ENCODE measurements at regions not wholly inside any gene's neighbourhood (a gene's known extent, or its start where the extent isn't known, plus 50 kb on each side); places are given as distances from the start of the nearest gene placed in this dataset.
A peak's percentile ranks its signal among the peaks of the same experiment; 100 is the strongest.
"Not testable (repeated sequence)": the region's sequence is repeated elsewhere in the genome, so short reads cannot be mapped to it uniquely, and the experiment has no call there.

- DNase-seq, result no peak
Observed at GRCh38 chr5:15013654-15014463, 142.3 kb upstream of the ANKH start.

GRCh38 chr5:15012061-15012460 is 140.5 kb upstream of the ANKH start:
- no peak for DNase-seq

- no peak for DNase-seq
Observed at GRCh38 chr5:15010936-15011335, 139.4 kb upstream of the ANKH start.

DNA sequence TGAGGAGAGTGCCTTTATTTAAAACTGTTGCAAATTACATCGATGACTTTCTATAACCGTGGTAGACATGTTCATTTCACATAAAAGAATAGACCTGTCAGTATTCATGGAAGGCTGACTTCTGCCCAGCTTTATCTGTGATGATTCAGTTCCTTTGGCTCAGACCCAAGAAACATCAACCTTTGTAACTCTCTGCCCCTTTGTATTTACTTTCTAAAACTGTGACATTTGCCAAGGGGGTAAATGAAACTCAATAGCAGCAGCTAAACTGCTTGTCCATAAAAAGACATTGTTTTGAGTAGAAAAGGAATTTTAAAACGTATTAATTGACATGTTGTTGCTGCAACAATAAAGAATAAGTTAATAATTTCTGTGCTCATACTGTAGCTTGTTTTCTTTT is 137.8 kb upstream of the ANKH start:
- no peak for DNase-seq

- no peak for DNase-seq
Observed at GRCh38 chr5:15008921-15009320, 137.3 kb upstream of the ANKH start.

GRCh38 chr5:15008476-15008875 is 136.9 kb upstream of the ANKH start:
- peak; percentile 57 for DNase-seq

DNA sequence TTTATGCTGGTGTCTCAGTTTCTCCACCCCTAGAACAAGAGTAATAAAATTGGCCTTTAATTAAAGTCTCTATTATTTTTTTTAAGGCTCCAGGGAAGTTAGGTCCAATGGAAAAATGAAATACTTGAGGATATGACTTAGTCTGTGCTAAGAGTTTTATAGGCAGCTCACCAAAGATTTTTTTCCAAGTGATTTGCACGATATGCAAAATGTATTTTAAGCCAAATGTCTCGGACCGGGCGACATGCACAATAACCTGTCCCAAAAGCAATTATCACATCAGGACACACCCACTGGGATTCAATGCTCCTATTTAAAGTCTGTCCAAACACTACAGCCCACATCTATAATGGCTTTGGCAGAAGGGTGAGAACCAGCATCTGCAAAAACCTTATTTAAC is 136.1 kb upstream of the ANKH start:
- no peak for DNase-seq

- no peak for DNase-seq
Observed at GRCh38 chr5:15004506-15004905, 132.9 kb upstream of the ANKH start.

GRCh38 chr5:15003511-15003920 is 131.9 kb upstream of the ANKH start:
- DNase-seq, result no peak

GRCh38 chr5:15002791-15003190 is 131.2 kb upstream of the ANKH start:
- DNase-seq, result no peak

DNA sequence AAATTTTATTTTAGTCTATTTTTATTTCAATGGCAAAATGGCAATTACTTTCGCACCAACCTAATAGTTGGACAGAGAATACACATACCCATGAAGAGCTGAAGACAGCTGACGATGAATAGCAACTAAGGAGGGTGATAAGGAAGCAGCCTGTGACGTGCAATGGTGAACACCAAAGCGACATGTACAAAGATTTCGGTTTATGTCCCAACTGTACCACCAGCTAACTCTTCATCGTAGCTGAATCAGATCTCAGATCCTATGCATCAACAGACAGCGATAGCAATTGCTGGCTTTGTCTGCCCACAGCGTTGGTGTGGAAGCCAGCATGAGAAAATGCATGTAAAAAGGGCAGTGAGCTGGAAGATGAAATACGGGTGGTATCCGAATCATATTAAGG is 130.6 kb upstream of the ANKH start:
- DNase-seq, result no peak

DNA sequence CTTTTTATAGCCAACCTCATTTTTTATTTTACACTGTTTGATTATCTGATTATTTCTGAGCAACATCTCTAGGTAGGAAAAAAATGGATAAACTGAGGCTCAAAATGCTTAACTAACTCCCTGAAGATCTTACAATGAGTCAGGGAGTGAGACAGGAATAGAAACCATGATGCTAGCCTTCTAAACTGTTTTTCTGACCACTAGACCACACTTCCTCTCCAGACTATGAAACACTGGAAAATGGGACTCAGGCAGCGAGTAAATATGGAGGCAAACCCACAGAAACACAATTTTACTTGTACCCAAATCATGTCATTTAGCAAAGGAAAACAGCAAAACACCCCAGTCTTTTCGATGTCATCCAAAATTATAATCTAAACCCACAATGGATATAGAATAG is 129.9 kb upstream of the ANKH start:
- no peak for DNase-seq

- no peak for DNase-seq
Observed at GRCh38 chr5:14998491-14998890, 126.9 kb upstream of the ANKH start.

- no peak for DNase-seq
Observed at GRCh38 chr5:14996997-14997396, 125.4 kb upstream of the ANKH start.

DNA sequence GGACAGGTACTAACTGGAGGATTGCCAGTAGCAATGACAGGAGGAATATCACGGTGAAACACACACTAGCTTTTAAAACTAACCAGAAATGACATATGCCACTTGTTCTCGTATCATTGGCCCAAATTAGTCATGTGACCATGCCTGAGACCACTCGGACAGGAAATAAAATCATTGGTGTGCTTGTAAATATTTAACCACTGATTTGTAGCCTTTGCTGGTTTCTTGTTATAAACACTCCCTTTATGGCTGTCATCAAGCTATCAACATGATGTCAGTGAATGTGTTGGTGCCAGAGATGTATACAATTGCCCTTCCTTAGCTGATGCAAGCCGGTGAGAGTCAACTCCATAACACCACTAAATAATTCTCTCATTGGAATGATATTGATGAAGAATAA is 123.7 kb upstream of the ANKH start:
- no peak for DNase-seq

DNA sequence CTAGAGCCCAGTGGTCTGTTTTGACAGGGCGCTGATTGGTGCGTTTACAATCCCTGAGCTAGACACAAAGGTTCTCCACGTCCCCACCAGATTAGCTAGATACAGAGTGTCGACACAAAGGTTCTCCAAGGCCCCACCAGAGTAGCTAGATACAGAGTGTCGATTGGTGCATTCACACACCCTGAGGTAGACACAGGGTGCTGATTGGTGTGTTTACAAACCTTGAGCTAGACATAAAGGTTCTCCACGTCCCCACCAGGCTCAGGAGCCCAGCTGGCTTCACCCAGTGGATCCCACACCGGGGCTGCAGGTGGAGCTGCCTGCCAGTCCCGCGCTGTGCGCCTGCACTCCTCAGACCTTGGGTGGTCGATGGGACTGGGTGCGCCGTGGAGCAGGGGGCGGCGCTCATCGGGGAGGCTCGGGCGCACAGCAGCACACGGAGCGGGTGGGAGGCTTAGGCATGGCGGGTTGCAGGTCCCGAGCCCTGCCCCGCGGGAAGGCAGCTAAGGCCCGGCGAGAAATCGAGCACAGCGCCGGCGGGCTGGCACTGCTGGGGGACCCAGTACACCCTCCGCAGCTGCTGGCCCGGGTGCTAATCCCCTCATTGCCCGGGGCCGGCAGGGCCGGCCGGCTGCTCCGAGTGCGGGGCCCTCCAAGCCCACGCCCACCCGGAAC is 122.0 kb upstream of the ANKH start:
- DNase-seq, result not testable (repeated sequence)

DNA sequence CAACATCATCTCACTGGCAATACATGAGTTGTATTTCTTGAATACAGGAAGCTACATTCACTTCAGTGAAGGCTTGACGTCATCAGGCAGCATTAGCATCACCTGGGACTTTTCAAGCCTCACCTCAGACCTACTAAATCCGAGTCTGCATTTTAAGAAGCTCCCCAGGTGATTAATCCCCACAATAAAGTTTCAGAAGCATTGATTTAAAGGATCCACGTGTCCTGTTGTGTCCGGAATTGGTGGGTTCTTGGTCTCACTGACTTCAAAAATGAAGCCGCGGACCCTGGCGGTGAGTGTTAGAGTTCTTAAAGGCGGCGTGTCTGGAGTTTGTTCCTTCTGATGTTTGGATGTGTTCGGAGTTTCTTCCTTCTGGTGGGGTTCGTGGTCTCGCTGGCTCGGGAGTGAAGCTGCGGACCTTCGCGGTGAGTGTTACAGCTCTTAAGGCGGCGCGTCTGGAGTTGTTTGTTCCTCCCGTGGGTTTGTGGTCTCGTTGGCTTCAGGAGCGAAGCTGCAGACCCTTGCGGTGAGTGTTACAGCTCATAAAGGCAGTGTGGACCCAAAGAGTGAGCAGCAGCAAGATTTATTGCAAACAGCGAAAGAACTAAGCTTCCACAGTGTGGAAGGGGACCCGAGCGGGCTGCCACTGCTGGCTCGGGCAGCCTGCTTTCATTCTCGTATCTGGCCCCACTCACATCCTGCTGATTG is 121.3 kb upstream of the ANKH start:
- DNase-seq, result not testable (repeated sequence)

GRCh38 chr5:14988223-14988622 is 116.6 kb upstream of the ANKH start:
- no peak for DNase-seq

- no peak for DNase-seq
Observed at GRCh38 chr5:14986413-14986812, 114.8 kb upstream of the ANKH start.

DNA sequence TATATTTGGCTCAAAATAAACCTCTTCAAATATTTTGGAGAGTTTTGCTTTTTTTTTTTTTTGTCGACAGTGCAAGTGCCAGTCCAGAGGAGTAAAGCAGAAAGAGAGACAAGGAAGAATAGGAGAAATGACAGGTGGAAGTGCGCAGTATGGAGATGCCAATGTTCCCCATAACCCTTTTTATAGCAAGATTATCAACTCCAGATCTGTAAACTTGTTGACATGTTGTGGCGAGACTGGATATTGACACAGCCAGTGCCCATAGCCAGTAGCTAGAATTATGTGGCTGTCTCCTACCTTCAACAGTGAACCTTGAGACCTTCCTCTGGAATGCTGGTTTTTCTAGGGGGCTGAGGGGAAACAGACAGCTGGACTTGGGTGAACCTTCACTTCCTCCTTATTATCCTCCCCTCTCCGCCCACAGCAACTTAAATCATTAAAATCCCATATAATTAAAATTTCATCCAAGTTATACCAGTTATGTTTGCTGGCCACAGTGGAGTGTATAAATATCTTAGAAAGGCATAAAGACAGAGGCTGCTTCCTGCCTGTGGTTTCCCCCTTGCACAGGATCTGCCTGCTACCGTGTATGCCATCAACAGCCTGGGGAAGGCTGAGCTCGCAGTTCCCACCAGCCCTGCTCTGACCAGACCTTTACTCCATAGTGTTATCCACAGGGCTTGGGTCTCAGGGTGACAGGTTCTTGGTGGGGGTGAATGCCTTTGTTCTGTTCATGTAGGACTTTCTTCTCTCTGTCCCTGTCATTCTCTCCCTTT is 112.3 kb upstream of the ANKH start:
- no peak for DNase-seq

GRCh38 chr5:14980698-14981097 is 109.1 kb upstream of the ANKH start:
- no peak for DNase-seq

DNA sequence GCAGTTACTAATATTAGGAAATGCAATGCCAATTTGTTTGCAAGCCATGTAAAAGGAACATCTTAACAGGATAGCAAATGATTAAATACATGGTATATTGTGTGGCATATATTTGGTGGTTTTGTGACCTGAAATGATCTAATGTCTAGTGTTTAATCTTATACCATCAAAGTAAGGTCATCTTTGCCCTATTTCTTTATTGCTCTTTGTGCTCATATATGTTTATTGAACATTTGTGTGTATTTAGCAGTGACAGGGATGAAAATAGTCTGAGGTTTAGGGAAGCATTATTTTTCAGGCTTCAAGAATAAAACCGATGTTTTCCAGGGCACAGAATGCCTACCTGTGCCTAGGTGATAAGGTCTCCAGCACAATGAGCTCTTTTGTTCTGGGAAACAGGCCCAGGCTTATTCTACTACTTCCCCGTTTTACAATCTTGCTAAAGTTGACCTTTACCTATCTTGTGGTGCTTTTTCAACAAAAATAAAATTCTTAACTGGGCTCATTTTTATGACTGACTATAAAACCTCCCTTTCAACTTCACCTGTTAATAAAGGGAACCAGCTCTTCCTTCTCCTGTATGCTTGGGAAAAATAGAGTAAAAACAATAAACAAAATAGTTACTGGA is 105.6 kb upstream of the ANKH start:
- DNase-seq, result no peak

- no peak for DNase-seq
Observed at GRCh38 chr5:14976486-14976885, 104.9 kb upstream of the ANKH start.
